ENCODE measurements at regions not wholly inside any gene's neighbourhood (a gene's known extent, or its start where the extent isn't known, plus 50 kb on each side); places are given as distances from the start of the nearest gene placed in this dataset.

GRCh38 chr2:174656035-174656434, 58.4 kb upstream of the WIPF1 start:
- TF ChIP-seq YY1 (IDR thresholded peaks at IDR 0.05; ENCODE audit: borderline replicate concordance in 1 of 3, control insufficient read depth in 1 of 3, extremely low read depth in 1 of 3, insufficient read depth in 3 of 3, insufficient read length in 1 of 3, insufficient replicate concordance in 2 of 3, low read depth in 1 of 3, low read length in 2 of 3) (no peak), PCBP1 (IDR thresholded peaks at IDR 0.05; ENCODE audit: low read depth, low read length, poor library complexity, severe bottlenecking) (no peak), KLF10 (CRISPR knock-in tag; IDR thresholded peaks at IDR 0.05) (no peak), ZNF778 (CRISPR knock-in tag; IDR thresholded peaks at IDR 0.05) (no peak), KDM2B (CRISPR knock-in tag; IDR thresholded peaks at IDR 0.05) (no peak), KDM1A (IDR thresholded peaks at IDR 0.05) (no peak), EP300 (IDR thresholded peaks at IDR 0.05; ENCODE audit: low read length) (no peak), BRCA1 (IDR thresholded peaks at IDR 0.05) (no peak), BRCA1 (CRISPR knock-in tag; IDR thresholded peaks at IDR 0.05) (no peak), CBX8 (IDR thresholded peaks at IDR 0.05; ENCODE audit: borderline replicate concordance, extremely low read depth, low read depth, low read length, poor library complexity, severe bottlenecking) (no peak), NFE2L1 (tag; IDR thresholded peaks at IDR 0.05; ENCODE audit: borderline replicate concordance, low read depth) (no peak), REST (IDR thresholded peaks at IDR 0.05; ENCODE audit: borderline replicate concordance) (no peak), REST (CRISPR knock-in tag; IDR thresholded peaks at IDR 0.05; ENCODE audit: low read depth) (no peak), ZNF274 (IDR thresholded peaks at IDR 0.05; ENCODE audit: borderline replicate concordance, low read depth, low read length) (no peak), ZBTB7A (IDR thresholded peaks at IDR 0.05; ENCODE audit: borderline replicate concordance, control insufficient read depth, low read depth, low read length) (no peak)
